ENCODE measurements at regions not wholly inside any gene's neighbourhood (a gene's known extent, or its start where the extent isn't known, plus 50 kb on each side); places are given as distances from the start of the nearest gene placed in this dataset.

DNA sequence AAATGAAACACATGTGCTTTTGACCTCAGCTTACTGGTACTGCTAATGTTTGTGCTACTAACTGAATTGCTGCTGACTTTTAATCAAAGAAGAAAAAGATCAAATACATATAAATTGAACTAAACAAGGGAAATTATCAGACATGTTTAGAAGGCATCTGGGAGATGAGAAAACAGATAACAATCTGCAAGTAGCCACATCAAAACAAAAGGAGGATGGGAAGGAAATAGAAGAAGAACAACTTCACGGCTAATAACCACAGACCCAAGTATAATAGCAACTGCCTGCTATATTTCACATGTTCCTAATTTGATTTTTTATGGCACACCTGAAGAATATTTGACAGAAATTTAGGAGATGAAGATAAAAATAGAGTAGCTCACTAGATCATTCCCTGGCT, 542.6 kb upstream of the SYT4 start:
- Mint-ChIP-seq H3K27ac (no peak overlapping the region), H3K4me1 (no peaks in the 10 kb centered on the region), H3K4me3 (no peak overlapping the region), H3K27me3 (no peaks in the 10 kb centered on the region), H3K36me3 (no peaks in the 10 kb centered on the region), H3K9me3 (peaks cover 0 to 38% (median 8%) of the 10 kb centered on the region in 5 donors)
- ChIA-PET POLR2A (no interaction called here), CTCF (no interaction called here)
- H3K4me3 ChIP-seq (ENCODE audit: low read length), result no peak overlapping the region
- no peak for DNase-seq
- no peaks in the 10 kb centered on the region for H3K4me1 ChIP-seq (ENCODE audit: insufficient read depth, low read length)
- no peaks in the 10 kb centered on the region for H3K27me3 ChIP-seq (ENCODE audit: insufficient read depth, low read length, poor library complexity, severe bottlenecking)
- no peak overlapping the region for H3K27ac ChIP-seq (ENCODE audit: low read depth, low read length)
- H3K36me3 ChIP-seq (ENCODE audit: insufficient read depth, low read length), result no peaks in the 10 kb centered on the region
- no peaks in the 10 kb centered on the region for H3K9me3 ChIP-seq (ENCODE audit: low read length)

DNA sequence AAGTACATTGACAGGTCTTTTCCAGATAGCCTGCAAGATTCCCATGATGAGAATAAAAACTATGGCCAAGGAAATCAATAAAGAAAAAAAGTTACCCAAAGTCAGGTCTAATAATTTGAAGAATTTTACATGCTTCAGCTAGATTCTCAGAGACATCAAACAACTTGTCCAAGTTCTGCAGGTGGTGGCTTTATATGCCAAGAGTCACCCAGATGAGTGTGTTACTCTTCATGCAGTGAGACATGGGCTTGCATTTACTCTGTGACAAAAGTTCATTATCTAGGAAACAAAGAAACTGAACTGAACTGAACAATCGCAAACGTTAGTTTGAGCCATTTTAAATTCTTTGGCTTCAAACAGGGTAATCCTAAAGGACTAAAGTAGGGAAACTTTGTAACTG, 548.5 kb upstream of the SYT4 start:
- Mint-ChIP-seq H3K36me3 (no peaks in the 10 kb centered on the region), H3K27ac (no peak overlapping the region), H3K9me3 (peaks cover 0 to 24% (median 8%) of the 10 kb centered on the region in 5 donors), H3K27me3 (no peaks in the 10 kb centered on the region), H3K4me1 (no peaks in the 10 kb centered on the region), H3K4me3 (no peak overlapping the region)
- Histone ChIP-seq H3K4me3 (ENCODE audit: low read length) (no peak overlapping the region), H3K27me3 (ENCODE audit: insufficient read depth, low read length, poor library complexity, severe bottlenecking) (no peaks in the 10 kb centered on the region), H3K4me1 (ENCODE audit: insufficient read depth, low read length) (no peaks in the 10 kb centered on the region), H3K36me3 (ENCODE audit: insufficient read depth, low read length) (no peaks in the 10 kb centered on the region), H3K27ac (ENCODE audit: low read depth, low read length) (no peak overlapping the region), H3K9me3 (ENCODE audit: low read length) (no peaks in the 10 kb centered on the region)
- POLR2A ChIA-PET, result no interaction called here
- CTCF ChIA-PET, result no interaction called here
- no peak for DNase-seq

DNA sequence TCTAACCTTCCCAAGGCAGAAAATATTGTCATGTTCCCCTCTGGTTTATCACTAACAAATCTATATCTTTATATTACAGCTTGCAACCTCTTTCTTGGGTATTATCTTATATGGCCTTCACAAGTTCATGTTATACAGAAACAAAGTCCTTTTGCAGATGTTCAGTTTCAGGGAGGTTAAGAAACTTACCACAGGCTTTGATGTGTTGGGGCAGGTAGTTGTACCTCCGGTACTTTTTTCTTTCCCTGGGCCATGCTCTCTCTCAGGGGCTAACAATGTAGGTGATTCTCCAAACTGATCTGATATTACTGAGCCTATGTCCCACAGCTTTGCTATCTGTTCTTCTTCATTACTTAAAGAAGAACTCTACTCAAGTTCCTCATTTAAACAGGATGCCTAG, 548.9 kb upstream of the SYT4 start:
- Mint-ChIP-seq H3K9me3 (peaks cover 0 to 24% (median 8%) of the 10 kb centered on the region in 5 donors), H3K27ac (no peak overlapping the region), H3K36me3 (no peaks in the 10 kb centered on the region), H3K4me3 (no peak overlapping the region), H3K4me1 (no peaks in the 10 kb centered on the region), H3K27me3 (no peaks in the 10 kb centered on the region)
- Histone ChIP-seq H3K4me1 (ENCODE audit: insufficient read depth, low read length) (no peaks in the 10 kb centered on the region), H3K27me3 (ENCODE audit: insufficient read depth, low read length, poor library complexity, severe bottlenecking) (no peaks in the 10 kb centered on the region), H3K9me3 (ENCODE audit: low read length) (no peaks in the 10 kb centered on the region), H3K4me3 (ENCODE audit: low read length) (no peak overlapping the region), H3K27ac (ENCODE audit: low read depth, low read length) (no peak overlapping the region), H3K36me3 (ENCODE audit: insufficient read depth, low read length) (no peaks in the 10 kb centered on the region)
- ChIA-PET CTCF (no interaction called here), POLR2A (no interaction called here)
- DNase-seq, result no peak

DNA sequence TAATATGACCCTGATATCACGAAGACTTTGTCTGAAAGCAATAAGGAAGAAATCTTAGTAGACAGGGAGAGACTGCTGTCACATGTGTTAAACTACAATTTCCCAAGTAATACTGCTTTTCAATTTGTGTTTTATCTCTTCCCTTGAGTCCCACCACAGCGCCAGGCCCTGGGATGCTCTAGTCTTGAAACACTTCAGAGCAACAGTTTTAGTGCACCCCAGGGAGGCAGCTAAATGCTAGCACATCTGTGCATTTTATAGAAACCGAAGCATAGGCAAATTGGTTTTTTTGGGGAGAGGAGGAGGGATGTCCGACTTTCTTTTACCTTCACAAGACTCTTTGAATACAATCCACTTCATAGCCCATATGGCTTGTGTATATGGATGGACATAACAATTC, 550.0 kb upstream of the SYT4 start:
- H3K36me3 Mint-ChIP-seq, result no peaks in the 10 kb centered on the region
- no peaks in the 10 kb centered on the region for H3K9me3 ChIP-seq (ENCODE audit: low read length)
- no peaks in the 10 kb centered on the region for H3K4me1 Mint-ChIP-seq
- H3K27me3 Mint-ChIP-seq, result no peaks in the 10 kb centered on the region
- no peaks in the 10 kb centered on the region for H3K27me3 ChIP-seq (ENCODE audit: insufficient read depth, low read length, poor library complexity, severe bottlenecking)
- no peaks in the 10 kb centered on the region for H3K4me1 ChIP-seq (ENCODE audit: insufficient read depth, low read length)
- no peak overlapping the region for H3K27ac ChIP-seq (ENCODE audit: low read depth, low read length)
- no peak overlapping the region for H3K4me3 Mint-ChIP-seq
- DNase-seq, result no peak
- H3K9me3 Mint-ChIP-seq, result peaks cover 2 to 21% (median 8%) of the 10 kb centered on the region in 5 donors
- no peak overlapping the region for H3K27ac Mint-ChIP-seq
- POLR2A ChIA-PET, result no interaction called here
- no peak overlapping the region for H3K4me3 ChIP-seq (ENCODE audit: low read length)
- H3K36me3 ChIP-seq (ENCODE audit: insufficient read depth, low read length), result no peaks in the 10 kb centered on the region
- CTCF ChIA-PET, result no interaction called here

DNA sequence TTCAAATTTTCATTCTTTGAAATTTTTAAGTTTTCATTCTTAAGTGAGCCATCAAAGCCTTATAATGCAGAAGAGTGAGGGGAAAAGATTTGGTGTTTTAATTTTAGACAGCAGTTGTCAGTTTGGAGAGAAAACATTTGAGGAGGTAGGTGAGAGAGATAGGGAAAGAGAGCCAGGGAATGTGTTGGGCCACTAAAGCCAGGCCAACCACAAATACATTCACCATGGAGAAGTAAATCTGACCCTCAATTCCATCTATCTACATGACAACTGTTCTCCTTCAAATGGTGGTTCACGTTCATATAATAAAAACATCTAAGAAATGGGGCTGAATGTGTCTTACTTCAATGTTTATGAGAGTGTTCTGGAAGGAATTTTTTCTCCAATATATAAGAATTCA, 553.0 kb upstream of the SYT4 start:
- no peaks in the 10 kb centered on the region for H3K9me3 ChIP-seq (ENCODE audit: low read length)
- H3K4me3 Mint-ChIP-seq, result no peak overlapping the region
- peaks cover 0 to 13% (median 4%) of the 10 kb centered on the region in 5 donors for H3K9me3 Mint-ChIP-seq
- H3K27me3 Mint-ChIP-seq, result no peaks in the 10 kb centered on the region
- H3K4me1 ChIP-seq (ENCODE audit: insufficient read depth, low read length), result no peaks in the 10 kb centered on the region
- ChIA-PET POLR2A (no interaction called here), CTCF (no interaction called here)
- no peaks in the 10 kb centered on the region for H3K36me3 Mint-ChIP-seq
- no peaks in the 10 kb centered on the region for H3K36me3 ChIP-seq (ENCODE audit: insufficient read depth, low read length)
- H3K27me3 ChIP-seq (ENCODE audit: insufficient read depth, low read length, poor library complexity, severe bottlenecking), result no peaks in the 10 kb centered on the region
- no peak overlapping the region for H3K27ac Mint-ChIP-seq
- H3K4me1 Mint-ChIP-seq, result no peaks in the 10 kb centered on the region
- DNase-seq, result no peak
- H3K4me3 ChIP-seq (ENCODE audit: low read length), result no peak overlapping the region
- H3K27ac ChIP-seq (ENCODE audit: low read depth, low read length), result no peak overlapping the region

DNA sequence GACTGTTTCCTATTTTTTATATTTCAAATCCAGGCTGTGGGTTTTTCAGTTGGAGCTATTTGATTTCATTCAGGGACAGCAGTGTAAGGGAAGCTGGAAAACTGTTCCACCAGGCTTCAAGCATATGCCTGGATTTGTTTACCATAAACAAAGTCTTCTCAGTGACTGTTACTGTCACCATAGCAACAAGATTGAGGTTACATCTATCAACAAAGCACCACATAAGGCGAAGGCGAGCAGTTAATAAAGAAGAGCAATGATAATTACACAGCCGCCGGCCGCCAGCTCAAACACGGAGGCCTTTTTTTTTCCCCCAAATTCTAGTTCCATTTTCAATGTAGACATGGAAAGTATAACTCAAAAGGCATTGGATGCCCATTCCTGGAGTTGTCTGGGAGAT, 553.7 kb upstream of the SYT4 start:
- ChIA-PET POLR2A (no interaction called here), CTCF (no interaction called here)
- no peak overlapping the region for H3K4me3 ChIP-seq (ENCODE audit: low read length)
- Mint-ChIP-seq H3K27ac (no peak overlapping the region), H3K27me3 (no peaks in the 10 kb centered on the region), H3K9me3 (peaks cover 0 to 9% (median 4%) of the 10 kb centered on the region in 5 donors), H3K36me3 (no peaks in the 10 kb centered on the region), H3K4me3 (no peak overlapping the region), H3K4me1 (no peaks in the 10 kb centered on the region)
- no peak overlapping the region for H3K27ac ChIP-seq (ENCODE audit: low read depth, low read length)
- no peak for DNase-seq
- no peaks in the 10 kb centered on the region for H3K4me1 ChIP-seq (ENCODE audit: insufficient read depth, low read length)
- no peaks in the 10 kb centered on the region for H3K9me3 ChIP-seq (ENCODE audit: low read length)
- H3K27me3 ChIP-seq (ENCODE audit: insufficient read depth, low read length, poor library complexity, severe bottlenecking), result no peaks in the 10 kb centered on the region
- H3K36me3 ChIP-seq (ENCODE audit: insufficient read depth, low read length), result no peaks in the 10 kb centered on the region

DNA sequence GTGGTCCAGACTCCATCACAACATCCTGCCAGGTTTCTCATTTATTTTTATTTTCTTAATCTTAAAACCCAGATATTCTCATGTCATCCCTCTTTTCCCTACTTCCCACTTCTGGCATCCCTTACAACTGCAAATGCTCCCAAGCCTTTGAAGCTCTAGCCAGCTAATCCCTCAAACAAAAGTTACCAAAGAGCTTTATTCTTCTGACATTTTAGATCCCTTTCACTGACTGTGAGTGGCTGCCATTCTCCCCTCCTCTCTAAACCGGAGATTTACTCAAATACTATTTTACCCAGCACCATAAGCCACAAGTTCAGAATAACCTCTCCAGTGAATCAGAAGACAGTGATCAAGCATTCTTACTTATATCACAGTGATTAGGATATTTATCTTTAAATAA, 569.0 kb upstream of the SYT4 start:
- H3K4me3 ChIP-seq (ENCODE audit: low read length), result no peak overlapping the region
- H3K4me1 Mint-ChIP-seq, result no peaks in the 10 kb centered on the region
- no peaks in the 10 kb centered on the region for H3K36me3 ChIP-seq (ENCODE audit: insufficient read depth, low read length)
- DNase-seq, result no peak
- H3K27ac ChIP-seq (ENCODE audit: low read depth, low read length), result no peak overlapping the region
- POLR2A ChIA-PET, result no interaction called here
- peaks cover 5 to 28% (median 9%) of the 10 kb centered on the region in 5 donors for H3K9me3 Mint-ChIP-seq
- no peak overlapping the region for H3K27ac Mint-ChIP-seq
- no peaks in the 10 kb centered on the region for H3K36me3 Mint-ChIP-seq
- H3K9me3 ChIP-seq (ENCODE audit: low read length), result no peaks in the 10 kb centered on the region
- H3K27me3 Mint-ChIP-seq, result no peaks in the 10 kb centered on the region
- CTCF ChIA-PET, result no interaction called here
- H3K4me1 ChIP-seq (ENCODE audit: insufficient read depth, low read length), result no peaks in the 10 kb centered on the region
- no peaks in the 10 kb centered on the region for H3K27me3 ChIP-seq (ENCODE audit: insufficient read depth, low read length, poor library complexity, severe bottlenecking)
- H3K4me3 Mint-ChIP-seq, result no peak overlapping the region

DNA sequence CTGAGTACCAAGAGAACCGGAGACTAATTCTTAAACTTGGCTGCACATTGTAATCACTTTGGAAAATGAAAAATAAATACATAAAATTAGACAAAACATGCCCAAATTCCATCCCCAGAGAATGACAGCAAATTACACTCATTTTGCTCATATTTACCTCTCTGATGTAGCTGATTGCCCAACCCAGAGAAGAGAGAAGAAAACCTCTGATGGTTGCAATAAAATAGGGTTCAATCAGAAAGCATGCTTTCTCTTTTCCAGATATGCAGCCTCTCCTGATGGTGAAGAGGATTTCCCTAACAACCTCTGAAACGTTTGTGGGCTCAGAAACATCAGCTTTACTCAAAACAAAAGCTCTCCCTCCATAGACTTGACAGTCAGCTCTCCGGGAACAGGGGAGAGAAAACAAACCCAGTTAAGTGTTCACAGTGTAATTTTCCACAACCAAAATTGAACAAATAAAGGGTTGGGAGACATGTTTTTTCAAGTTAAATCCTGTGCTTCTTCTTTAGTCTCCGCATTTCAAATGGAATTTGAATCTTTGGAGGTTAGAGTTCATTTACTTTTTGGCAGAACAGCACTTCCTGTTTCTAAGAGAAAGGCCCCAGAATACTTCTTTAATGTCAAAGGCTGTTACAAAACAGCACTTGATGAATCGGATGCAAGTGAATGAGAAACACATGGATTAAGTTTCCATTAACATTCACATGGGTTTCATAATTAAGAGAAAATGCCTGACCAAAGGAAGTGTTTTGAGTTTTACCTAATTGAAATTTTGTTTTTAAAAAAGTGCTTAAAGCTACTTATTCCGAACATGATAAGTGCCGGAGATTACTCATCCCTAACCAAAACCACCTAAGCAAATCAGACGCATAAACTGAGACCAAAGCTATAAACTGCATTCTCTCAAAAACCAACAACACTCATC, 570.1 kb upstream of the SYT4 start:
- Mint-ChIP-seq H3K4me1 (no peaks in the 10 kb centered on the region), H3K9me3 (peaks cover 5 to 28% (median 9%) of the 10 kb centered on the region in 5 donors), H3K36me3 (no peaks in the 10 kb centered on the region), H3K27me3 (no peaks in the 10 kb centered on the region), H3K4me3 (no peak overlapping the region), H3K27ac (no peak overlapping the region)
- H3K4me3 ChIP-seq (ENCODE audit: low read length), result no peak overlapping the region
- H3K9me3 ChIP-seq (ENCODE audit: low read length), result no peaks in the 10 kb centered on the region
- H3K36me3 ChIP-seq (ENCODE audit: insufficient read depth, low read length), result no peaks in the 10 kb centered on the region
- POLR2A ChIA-PET, result no interaction called here
- H3K4me1 ChIP-seq (ENCODE audit: insufficient read depth, low read length), result no peaks in the 10 kb centered on the region
- CTCF ChIA-PET, result no interaction called here
- no peak for DNase-seq
- H3K27me3 ChIP-seq (ENCODE audit: insufficient read depth, low read length, poor library complexity, severe bottlenecking), result no peaks in the 10 kb centered on the region
- no peak overlapping the region for H3K27ac ChIP-seq (ENCODE audit: low read depth, low read length)

All from CD8-positive, alpha-beta memory T cell (primary cell).